ENCODE measurements at regions not wholly inside any gene's neighbourhood (a gene's known extent, or its start where the extent isn't known, plus 50 kb on each side); places are given as distances from the start of the nearest gene placed in this dataset.

GRCh38 chrX:99468993-99469392 is 941.1 kb downstream of the PCDH19 start:
- TF ChIP-seq CTCF (IDR thresholded peaks at IDR 0.05) (no peak), POLR2A (IDR thresholded peaks at IDR 0.05) (no peak), EP300 (IDR thresholded peaks at IDR 0.05) (no peak)
- H3K4me1 ChIP-seq (ENCODE audit: insufficient read depth), result no peaks in the 10 kb centered on the region
- WGBS, 3 donors, result 49 to 57% (median 56%) methylated on average over 5 of the region's 5 CpGs
- DNase-seq, result no peak
- no peak overlapping the region for H3K27ac ChIP-seq
- no peaks in the 10 kb centered on the region for H3K9me3 ChIP-seq
- intact Hi-C loops (cut with DNase I), result no loop called here
- no peak overlapping the region for H3K4me3 ChIP-seq
- no peaks in the 10 kb centered on the region for H3K36me3 ChIP-seq
- H3K27me3 ChIP-seq, result no peaks in the 10 kb centered on the region

DNA sequence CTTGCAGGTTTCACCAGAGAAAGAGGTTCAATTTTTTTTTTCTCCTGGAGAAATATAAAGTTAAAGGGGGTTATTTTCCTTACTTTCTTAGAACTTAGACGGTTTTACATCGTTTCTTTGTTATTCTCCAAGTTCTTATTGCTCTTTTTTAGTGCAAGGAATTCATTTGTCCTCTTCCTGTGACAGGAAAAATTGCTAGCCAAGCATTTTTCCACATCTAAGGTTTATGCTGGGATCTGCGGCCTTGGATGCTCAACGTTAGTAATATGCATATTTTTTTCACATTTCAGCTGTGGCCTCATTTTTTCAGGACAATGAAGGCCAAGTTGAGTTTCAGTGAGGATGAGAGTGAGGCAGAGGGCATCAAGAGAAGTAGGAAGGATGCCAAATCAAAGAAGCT is 948.9 kb downstream of the PCDH19 start:
- Histone ChIP-seq H3K27me3 (no peaks in the 10 kb centered on the region), H3K27ac (no peak overlapping the region), H3K4me3 (no peak overlapping the region), H3K36me3 (no peaks in the 10 kb centered on the region), H3K4me1 (ENCODE audit: insufficient read depth) (no peaks in the 10 kb centered on the region), H3K9me3 (no peaks in the 10 kb centered on the region)
- intact Hi-C loops (cut with DNase I), result no loop called here
- 35 to 46% (median 37%) methylated on average over 4 of the region's 4 CpGs for WGBS, 3 donors
- DNase-seq, result no peak
- no peak for TF ChIP-seq CTCF (IDR thresholded peaks at IDR 0.05)
- no peak for TF ChIP-seq POLR2A (IDR thresholded peaks at IDR 0.05)
- no peak for TF ChIP-seq EP300 (IDR thresholded peaks at IDR 0.05)

- H3K4me1 ChIP-seq (ENCODE audit: insufficient read depth), result no peaks in the 10 kb centered on the region
- intact Hi-C loops (cut with DNase I), result no loop called here
- H3K4me3 ChIP-seq, result no peak overlapping the region
- no peak overlapping the region for H3K27ac ChIP-seq
- TF ChIP-seq CTCF (IDR thresholded peaks at IDR 0.05), result no peak
- no peaks in the 10 kb centered on the region for H3K9me3 ChIP-seq
- no peak for DNase-seq
- no peaks in the 10 kb centered on the region for H3K36me3 ChIP-seq
- WGBS, 3 donors, result 68 to 87% (median 77%) methylated on average over 1 of the region's 1 CpG
- no peaks in the 10 kb centered on the region for H3K27me3 ChIP-seq
Measured at GRCh38 chrX:99445336-99445735, 964.7 kb downstream of the PCDH19 start.

- intact Hi-C loops (cut with DNase I), result no loop called here
- H3K27ac ChIP-seq, result no peak overlapping the region
- peaks cover 0 to 3% of the 10 kb centered on the region in 2 donors for H3K9me3 ChIP-seq
- H3K36me3 ChIP-seq, result no peaks in the 10 kb centered on the region
- no peak overlapping the region for H3K4me3 ChIP-seq
- no peaks in the 10 kb centered on the region for H3K27me3 ChIP-seq
- no peaks in the 10 kb centered on the region for H3K4me1 ChIP-seq (ENCODE audit: insufficient read depth)
- TF ChIP-seq POLR2A (IDR thresholded peaks at IDR 0.05) (no peak), EP300 (IDR thresholded peaks at IDR 0.05) (no peak), CTCF (IDR thresholded peaks at IDR 0.05) (no peak)
- no peak for DNase-seq
Measured at GRCh38 chrX:99421796-99422195, 988.3 kb downstream of the PCDH19 start.

GRCh38 chrX:99415470-99415869 is 994.6 kb downstream of the PCDH19 start:
- Histone ChIP-seq H3K27ac (no peak overlapping the region), H3K9me3 (peaks cover 0 to 3% of the 10 kb centered on the region in 2 donors), H3K4me1 (ENCODE audit: insufficient read depth) (no peaks in the 10 kb centered on the region), H3K36me3 (no peaks in the 10 kb centered on the region), H3K4me3 (no peak overlapping the region), H3K27me3 (no peaks in the 10 kb centered on the region)
- intact Hi-C loops (cut with DNase I), result no loop called here
- DNase-seq, result no peak
- 59 to 92% (median 75%) methylated on average over 1 of the region's 1 CpG for WGBS, 3 donors
- TF ChIP-seq CTCF (IDR thresholded peaks at IDR 0.05) (no peak), EP300 (IDR thresholded peaks at IDR 0.05) (no peak), POLR2A (IDR thresholded peaks at IDR 0.05) (no peak)
